PC-9 (cell line): ENCODE measurements at regions not wholly inside any gene's neighbourhood (a gene's known extent, or its start where the extent isn't known, plus 50 kb on each side); places are given as distances from the start of the nearest gene placed in this dataset.

Experiments
- BruUV-seq: library from RNA; stranded (reverse); fragments of 400-500 nt; replicated peaks from 2 replicates; lab custom pipeline; 2021; lab: Mats Ljungman, UMichigan
- CTCF ChIA-PET: fragments of 300-600 bp; sonication (Branson Sonifier 250); formaldehyde crosslinking; loops from one replicate; lab custom pipeline; 2022; ENCODE audit warnings: antibody characterized with exemption; lab: Charles Lee
- POLR2A ChIA-PET: fragments of 300-600 bp; sonication (Branson Sonifier 250); formaldehyde crosslinking; loops from one replicate; lab custom pipeline; 2022; ENCODE audit warnings: antibody characterized with exemption; ENCODE audit not compliant: unreplicated experiment; lab: Charles Lee
- DNase-seq, 2 experiments: peaks; one replicate each; pipeline versions ENCODE4 v3.0.0 to v3.0.0-alpha.2; 2015 to 2022; ENCODE audit warnings: mixed read lengths in 1 of 2
- H2AFZ ChIP-seq: fragments of 200-600 bp; sonication (generic); 2 replicates; pipeline ENCODE4 v1.8.1; 2017; ENCODE audit warnings: antibody characterized with exemption
- H3F3A ChIP-seq: fragments of 200-600 bp; sonication (generic); 2 replicates; pipeline ENCODE4 v1.8.1; 2017; ENCODE audit warnings: antibody characterized with exemption, mild to moderate bottlenecking, low read depth; ENCODE audit not compliant: insufficient read depth
- H3K27ac ChIP-seq: fragments of 200-600 bp; sonication (generic); 2 replicates; pipeline ENCODE4 v1.6.1; 2016; ENCODE audit warnings: mixed run types
- H3K27me3 ChIP-seq: fragments of 200-600 bp; sonication (generic); 2 replicates; pipeline ENCODE4 v1.6.1; 2016; ENCODE audit warnings: low read depth, mixed run types; ENCODE audit not compliant: insufficient read depth
- H3K36me3 ChIP-seq: fragments of 200-600 bp; sonication (generic); 2 replicates; pipeline ENCODE4 v1.6.1; 2016; ENCODE audit warnings: low read depth, mixed run types
- H3K4me1 ChIP-seq: fragments of 200-600 bp; sonication (generic); replicated peaks from 2 replicates; pipeline ENCODE4 v1.6.1; 2016; ENCODE audit warnings: mixed run types; ENCODE audit not compliant: insufficient read depth
- H3K4me2 ChIP-seq: fragments of 200-600 bp; sonication (generic); 2 replicates; pipeline ENCODE4 v1.6.1; 2017; ENCODE audit warnings: mixed run types
- H3K4me3 ChIP-seq: fragments of 200-600 bp; sonication (generic); 2 replicates; pipeline ENCODE4 v1.6.1; 2016; ENCODE audit warnings: mixed run types
- H3K79me2 ChIP-seq: fragments of 200-600 bp; sonication (generic); 2 replicates; pipeline ENCODE4 v1.6.1; 2017; ENCODE audit warnings: low read depth, mixed run types
- H3K9me2 ChIP-seq: fragments of 200-600 bp; sonication (generic); 2 replicates; pipeline ENCODE4 v1.8.1; 2017; ENCODE audit warnings: mild to moderate bottlenecking; ENCODE audit not compliant: insufficient read depth
- H3K9me3 ChIP-seq: fragments of 200-600 bp; sonication (generic); 2 replicates; pipeline ENCODE4 v1.8.1; 2016; ENCODE audit warnings: low read depth; ENCODE audit not compliant: insufficient read depth
- H4K20me1 ChIP-seq: fragments of 200-600 bp; sonication (generic); 2 replicates; pipeline ENCODE4 v1.8.1; 2017; ENCODE audit not compliant: insufficient read depth
- EZH2 ChIP-seq: fragments of 200-600 bp; sonication (generic); IDR thresholded peaks from 2 replicates; pipeline ENCODE4 v1.8.0; 2017; ENCODE audit warnings: antibody characterized with exemption, low read depth
- intact Hi-C: fragments of 100-400 bp; cut with micrococcal nuclease; formaldehyde crosslinking; loops from one replicate; pipeline ENCODE4 v1.10.0; 2022; ENCODE audit not compliant: unreplicated experiment
- TF ChIP-seq, protein P1 (sequence below): fragments of 200-600 bp; sonication (generic); conservative IDR thresholded peaks from 2 replicates; pipeline ENCODE4 v1.6.1; 2017; ENCODE audit warnings: mixed run types, antibody characterized with exemption, mild to moderate bottlenecking, moderate library complexity

DNA sequence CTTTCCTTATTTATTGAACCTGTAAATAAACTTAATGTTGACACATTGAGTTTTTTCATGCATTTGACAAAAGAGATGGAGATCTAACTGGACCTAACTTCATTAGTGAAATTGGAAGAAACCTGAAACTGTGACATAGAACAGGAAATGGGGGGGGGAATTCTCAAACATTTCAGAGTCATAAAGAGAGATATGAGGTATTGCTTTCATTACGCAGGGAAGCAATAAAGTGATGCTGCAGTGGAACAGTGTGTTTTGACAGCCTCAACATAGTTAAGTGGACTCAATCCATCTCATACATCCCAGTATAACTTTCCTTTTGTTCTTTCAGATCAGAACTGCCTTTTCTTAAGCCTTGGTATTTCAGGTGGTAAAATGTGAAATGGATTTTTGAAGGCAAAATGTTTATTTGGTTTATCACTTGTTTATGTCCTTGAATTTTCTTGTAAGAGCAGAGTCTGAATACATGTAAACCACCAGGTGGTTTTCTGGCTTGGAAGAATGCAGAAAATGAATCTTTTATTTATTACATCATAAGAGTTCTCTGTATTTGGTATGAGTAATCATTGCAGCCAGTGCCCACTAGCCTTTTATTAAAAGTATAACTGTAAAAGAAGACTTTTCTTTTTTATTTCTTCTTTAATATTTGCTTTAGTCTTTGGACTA, 132.5 kb downstream of the ZNF326 start:
- Histone ChIP-seq H3K4me1 (no peaks in the 10 kb centered on the region), H3K36me3 (no peaks in the 10 kb centered on the region), H3K9me3 (no peaks in the 10 kb centered on the region), H3K9me2 (no peaks in the 10 kb centered on the region), H3K79me2 (no peaks in the 10 kb centered on the region), H4K20me1 (no peaks in the 10 kb centered on the region), H3K27me3 (no peaks in the 10 kb centered on the region), H3F3A (no peaks in the 10 kb centered on the region), H2AFZ (no peak overlapping the region), H3K27ac (no peak overlapping the region), H3K4me3 (no peak overlapping the region), H3K4me2 (no peak overlapping the region)
- TF ChIP-seq, protein P1, sequence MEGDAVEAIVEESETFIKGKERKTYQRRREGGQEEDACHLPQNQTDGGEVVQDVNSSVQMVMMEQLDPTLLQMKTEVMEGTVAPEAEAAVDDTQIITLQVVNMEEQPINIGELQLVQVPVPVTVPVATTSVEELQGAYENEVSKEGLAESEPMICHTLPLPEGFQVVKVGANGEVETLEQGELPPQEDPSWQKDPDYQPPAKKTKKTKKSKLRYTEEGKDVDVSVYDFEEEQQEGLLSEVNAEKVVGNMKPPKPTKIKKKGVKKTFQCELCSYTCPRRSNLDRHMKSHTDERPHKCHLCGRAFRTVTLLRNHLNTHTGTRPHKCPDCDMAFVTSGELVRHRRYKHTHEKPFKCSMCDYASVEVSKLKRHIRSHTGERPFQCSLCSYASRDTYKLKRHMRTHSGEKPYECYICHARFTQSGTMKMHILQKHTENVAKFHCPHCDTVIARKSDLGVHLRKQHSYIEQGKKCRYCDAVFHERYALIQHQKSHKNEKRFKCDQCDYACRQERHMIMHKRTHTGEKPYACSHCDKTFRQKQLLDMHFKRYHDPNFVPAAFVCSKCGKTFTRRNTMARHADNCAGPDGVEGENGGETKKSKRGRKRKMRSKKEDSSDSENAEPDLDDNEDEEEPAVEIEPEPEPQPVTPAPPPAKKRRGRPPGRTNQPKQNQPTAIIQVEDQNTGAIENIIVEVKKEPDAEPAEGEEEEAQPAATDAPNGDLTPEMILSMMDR: no peak
- no peak for TF ChIP-seq EZH2
- POLR2A ChIA-PET: no interaction called here
- CTCF ChIA-PET: no interaction called here
- intact Hi-C loops: no loop called here
- BruUV-seq: no TSS peak
- no peak for DNase-seq

DNA sequence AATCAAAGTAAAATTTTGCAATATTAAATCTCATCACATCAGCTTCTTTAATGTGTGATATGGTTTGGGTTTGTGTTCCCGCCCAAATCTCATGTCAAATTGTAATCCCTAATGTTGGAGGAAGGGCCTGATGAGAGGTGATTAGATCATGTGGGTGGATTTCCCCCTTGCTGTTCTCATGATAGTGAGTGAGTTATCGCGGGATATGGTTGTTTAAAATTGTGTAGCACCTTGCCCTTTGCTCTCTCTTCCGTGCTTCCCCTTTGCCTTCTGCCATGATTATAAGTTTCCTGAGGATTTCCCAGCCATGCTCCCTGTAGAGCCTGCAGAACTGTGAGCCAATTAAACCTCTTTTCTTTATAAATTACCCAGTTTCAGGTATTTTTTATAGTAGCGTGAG, 131.9 kb downstream of the ZNF326 start:
- ChIA-PET CTCF (no interaction called here), POLR2A (no interaction called here)
- Histone ChIP-seq H3K36me3 (no peaks in the 10 kb centered on the region), H3K9me3 (no peaks in the 10 kb centered on the region), H4K20me1 (no peaks in the 10 kb centered on the region), H3K4me3 (no peak overlapping the region), H2AFZ (no peak overlapping the region), H3K4me2 (no peak overlapping the region), H3F3A (no peaks in the 10 kb centered on the region), H3K79me2 (no peaks in the 10 kb centered on the region), H3K27me3 (no peaks in the 10 kb centered on the region), H3K4me1 (no peaks in the 10 kb centered on the region), H3K27ac (no peak overlapping the region), H3K9me2 (no peaks in the 10 kb centered on the region)
- BruUV-seq: no TSS peak
- no peak for DNase-seq
- intact Hi-C loops: no loop called here
- TF ChIP-seq, protein P1: no peak
- TF ChIP-seq EZH2: no peak

DNA sequence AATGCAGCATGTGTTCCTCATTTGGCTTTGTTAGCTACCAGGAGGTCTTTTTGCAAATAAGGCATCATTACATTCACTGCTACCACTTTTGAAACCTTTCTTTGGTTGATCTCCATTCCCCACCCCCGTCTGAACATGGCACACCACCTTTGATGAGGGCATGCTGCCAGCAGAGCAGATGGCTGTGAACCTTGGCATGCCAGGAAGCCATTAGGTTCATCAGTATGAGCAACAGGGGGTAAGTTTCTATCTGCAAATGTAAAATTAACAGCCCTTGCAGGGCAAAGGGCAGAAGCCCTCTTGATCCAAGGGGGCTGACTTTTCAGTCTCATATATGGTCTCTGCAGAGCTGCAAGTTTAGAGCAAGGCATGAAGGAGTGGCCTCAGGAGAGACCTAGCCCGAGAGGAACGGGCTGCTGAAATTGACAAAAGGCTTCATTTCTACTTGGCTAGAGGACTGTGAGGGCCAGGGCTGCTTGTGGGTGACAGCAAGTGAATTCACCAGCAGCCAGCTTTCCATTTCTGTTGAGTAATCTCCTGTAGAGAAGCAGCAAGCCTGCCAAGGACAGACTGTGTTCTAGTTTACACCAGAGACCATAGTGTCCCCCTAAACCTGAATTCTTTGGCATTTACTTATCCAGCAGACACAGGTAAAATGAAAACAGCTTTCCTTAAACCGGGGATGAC, 127.9 kb downstream of the ZNF326 start:
- no TSS peak for BruUV-seq
- Histone ChIP-seq H3K9me3 (no peaks in the 10 kb centered on the region), H3K27me3 (no peaks in the 10 kb centered on the region)

More for the DNA sequence above, 127.9 kb downstream of the ZNF326 start:
- intact Hi-C loops: no loop called here
- Histone ChIP-seq H3K4me2 (no peak overlapping the region), H4K20me1 (no peaks in the 10 kb centered on the region), H3K4me1 (no peaks in the 10 kb centered on the region), H3K36me3 (no peaks in the 10 kb centered on the region), H3F3A (no peaks in the 10 kb centered on the region), H3K4me3 (no peak overlapping the region), H2AFZ (no peak overlapping the region), H3K79me2 (no peaks in the 10 kb centered on the region), H3K9me2 (no peaks in the 10 kb centered on the region), H3K27ac (no peak overlapping the region)
- CTCF ChIA-PET: interaction anchor here (0.7 kb wide), 1 partner anchor 8 kb away, joined by 3 read pairs; no protein-coding TSS in a partner anchor
- POLR2A ChIA-PET: no interaction called here
- no peak for DNase-seq
- TF ChIP-seq, protein P1: no peak
